Right ventricle myocardium superior (tissue), 1 donor: ENCODE measurements at regions not wholly inside any gene's neighbourhood (a gene's known extent, or its start where the extent isn't known, plus 50 kb on each side); places are given as distances from the start of the nearest gene placed in this dataset.

Experiments
- ATAC-seq: fragments of 200-7000 bp; cut with Tn5 transposase; one replicate; pipeline ENCODE4 v1.9.1; 2020; ENCODE audit warnings: mild to moderate bottlenecking; ENCODE audit not compliant: poor library complexity
- DNase-seq: peaks from one replicate; pipeline ENCODE4 v3.0.0-alpha.2; 2020
- intact Hi-C: fragments of 100-400 bp; cut with DNase I; formaldehyde crosslinking; loops from one replicate; pipeline ENCODE4 v1.11.2; 2022
- donor health status: DM: no; HTN: yes; CAD: no; lungs with severe emphysema.

- ATAC-seq (no peak), DNase-seq (no peak)
- intact Hi-C loops, result no loop called here
Measured at GRCh38 chr3:178465260-178466180, 70.7 kb upstream of the KCNMB2 start.

GRCh38 chr3:178472941-178473340 is 63.3 kb upstream of the KCNMB2 start:
- intact Hi-C loops, result no loop called here
- DNase-seq (no peak), ATAC-seq (no peak)

- ATAC-seq, result no peak
- no peak for DNase-seq
- intact Hi-C loops, result no loop called here
Measured at GRCh38 chr3:178474526-178474925, 61.7 kb upstream of the KCNMB2 start.

- intact Hi-C loops, result no loop called here
- DNase-seq (no peak), ATAC-seq (no peak)
Measured at GRCh38 chr3:178475062-178475461, 61.2 kb upstream of the KCNMB2 start.

GRCh38 chr3:178476886-178477285 is 59.4 kb upstream of the KCNMB2 start:
- DNase-seq (no peak), ATAC-seq (no peak)
- intact Hi-C loops, result no loop called here

GRCh38 chr3:178479446-178479845 is 56.8 kb upstream of the KCNMB2 start:
- DNase-seq (no peak), ATAC-seq (peak; percentile 72)
- intact Hi-C loops, result no loop called here

- intact Hi-C loops, result no loop called here
- no peak for DNase-seq
- ATAC-seq, result peak; percentile 53
Measured at GRCh38 chr3:178479860-178480259, 56.4 kb upstream of the KCNMB2 start.

- intact Hi-C loops, result no loop called here
- no peak for DNase-seq
- no peak for ATAC-seq
Measured at GRCh38 chr3:178480274-178480673, 56.0 kb upstream of the KCNMB2 start.

GRCh38 chr3:178480795-178481194 is 55.4 kb upstream of the KCNMB2 start:
- intact Hi-C loops, result no loop called here
- no peak for DNase-seq

GRCh38 chr3:178482981-178483380 is 53.3 kb upstream of the KCNMB2 start:
- intact Hi-C loops, result no loop called here
- ATAC-seq, result peak; percentile 44
- DNase-seq, result no peak

More at GRCh38 chr3:178480795-178481194, 55.4 kb upstream of the KCNMB2 start:
- no peak for ATAC-seq

GRCh38 chr3:178483704-178484103 is 52.5 kb upstream of the KCNMB2 start:
- ATAC-seq, result no peak
- no peak for DNase-seq
- intact Hi-C loops, result no loop called here

GRCh38 chr3:178485756-178486155 is 50.5 kb upstream of the KCNMB2 start:
- intact Hi-C loops, result no loop called here
- ATAC-seq (no peak), DNase-seq (no peak)
